ENCODE measurements at regions not wholly inside any gene's neighbourhood (a gene's known extent, or its start where the extent isn't known, plus 50 kb on each side); places are given as distances from the start of the nearest gene placed in this dataset.

DNA sequence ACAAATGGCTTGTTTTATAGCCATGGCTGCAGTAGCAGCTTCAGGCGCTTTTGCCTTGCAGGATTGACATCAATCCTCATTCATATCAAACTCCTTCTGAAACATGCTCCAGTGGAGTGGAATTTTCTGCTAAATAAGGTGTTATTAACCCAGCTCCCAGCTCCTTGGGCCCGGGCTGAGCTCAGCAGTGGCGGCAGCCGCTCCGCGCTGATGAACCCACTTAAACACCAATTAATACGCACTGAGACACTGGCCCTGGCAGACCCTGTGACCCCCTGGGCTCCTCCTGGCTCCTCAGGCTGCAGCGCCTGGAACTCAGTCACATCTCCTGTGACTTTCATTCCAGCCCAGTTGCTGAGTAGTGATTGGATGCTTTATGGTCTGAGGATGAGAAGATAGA, 137.4 kb upstream of the GRIK3 start:
- TF ChIP-seq, protein P1, sequence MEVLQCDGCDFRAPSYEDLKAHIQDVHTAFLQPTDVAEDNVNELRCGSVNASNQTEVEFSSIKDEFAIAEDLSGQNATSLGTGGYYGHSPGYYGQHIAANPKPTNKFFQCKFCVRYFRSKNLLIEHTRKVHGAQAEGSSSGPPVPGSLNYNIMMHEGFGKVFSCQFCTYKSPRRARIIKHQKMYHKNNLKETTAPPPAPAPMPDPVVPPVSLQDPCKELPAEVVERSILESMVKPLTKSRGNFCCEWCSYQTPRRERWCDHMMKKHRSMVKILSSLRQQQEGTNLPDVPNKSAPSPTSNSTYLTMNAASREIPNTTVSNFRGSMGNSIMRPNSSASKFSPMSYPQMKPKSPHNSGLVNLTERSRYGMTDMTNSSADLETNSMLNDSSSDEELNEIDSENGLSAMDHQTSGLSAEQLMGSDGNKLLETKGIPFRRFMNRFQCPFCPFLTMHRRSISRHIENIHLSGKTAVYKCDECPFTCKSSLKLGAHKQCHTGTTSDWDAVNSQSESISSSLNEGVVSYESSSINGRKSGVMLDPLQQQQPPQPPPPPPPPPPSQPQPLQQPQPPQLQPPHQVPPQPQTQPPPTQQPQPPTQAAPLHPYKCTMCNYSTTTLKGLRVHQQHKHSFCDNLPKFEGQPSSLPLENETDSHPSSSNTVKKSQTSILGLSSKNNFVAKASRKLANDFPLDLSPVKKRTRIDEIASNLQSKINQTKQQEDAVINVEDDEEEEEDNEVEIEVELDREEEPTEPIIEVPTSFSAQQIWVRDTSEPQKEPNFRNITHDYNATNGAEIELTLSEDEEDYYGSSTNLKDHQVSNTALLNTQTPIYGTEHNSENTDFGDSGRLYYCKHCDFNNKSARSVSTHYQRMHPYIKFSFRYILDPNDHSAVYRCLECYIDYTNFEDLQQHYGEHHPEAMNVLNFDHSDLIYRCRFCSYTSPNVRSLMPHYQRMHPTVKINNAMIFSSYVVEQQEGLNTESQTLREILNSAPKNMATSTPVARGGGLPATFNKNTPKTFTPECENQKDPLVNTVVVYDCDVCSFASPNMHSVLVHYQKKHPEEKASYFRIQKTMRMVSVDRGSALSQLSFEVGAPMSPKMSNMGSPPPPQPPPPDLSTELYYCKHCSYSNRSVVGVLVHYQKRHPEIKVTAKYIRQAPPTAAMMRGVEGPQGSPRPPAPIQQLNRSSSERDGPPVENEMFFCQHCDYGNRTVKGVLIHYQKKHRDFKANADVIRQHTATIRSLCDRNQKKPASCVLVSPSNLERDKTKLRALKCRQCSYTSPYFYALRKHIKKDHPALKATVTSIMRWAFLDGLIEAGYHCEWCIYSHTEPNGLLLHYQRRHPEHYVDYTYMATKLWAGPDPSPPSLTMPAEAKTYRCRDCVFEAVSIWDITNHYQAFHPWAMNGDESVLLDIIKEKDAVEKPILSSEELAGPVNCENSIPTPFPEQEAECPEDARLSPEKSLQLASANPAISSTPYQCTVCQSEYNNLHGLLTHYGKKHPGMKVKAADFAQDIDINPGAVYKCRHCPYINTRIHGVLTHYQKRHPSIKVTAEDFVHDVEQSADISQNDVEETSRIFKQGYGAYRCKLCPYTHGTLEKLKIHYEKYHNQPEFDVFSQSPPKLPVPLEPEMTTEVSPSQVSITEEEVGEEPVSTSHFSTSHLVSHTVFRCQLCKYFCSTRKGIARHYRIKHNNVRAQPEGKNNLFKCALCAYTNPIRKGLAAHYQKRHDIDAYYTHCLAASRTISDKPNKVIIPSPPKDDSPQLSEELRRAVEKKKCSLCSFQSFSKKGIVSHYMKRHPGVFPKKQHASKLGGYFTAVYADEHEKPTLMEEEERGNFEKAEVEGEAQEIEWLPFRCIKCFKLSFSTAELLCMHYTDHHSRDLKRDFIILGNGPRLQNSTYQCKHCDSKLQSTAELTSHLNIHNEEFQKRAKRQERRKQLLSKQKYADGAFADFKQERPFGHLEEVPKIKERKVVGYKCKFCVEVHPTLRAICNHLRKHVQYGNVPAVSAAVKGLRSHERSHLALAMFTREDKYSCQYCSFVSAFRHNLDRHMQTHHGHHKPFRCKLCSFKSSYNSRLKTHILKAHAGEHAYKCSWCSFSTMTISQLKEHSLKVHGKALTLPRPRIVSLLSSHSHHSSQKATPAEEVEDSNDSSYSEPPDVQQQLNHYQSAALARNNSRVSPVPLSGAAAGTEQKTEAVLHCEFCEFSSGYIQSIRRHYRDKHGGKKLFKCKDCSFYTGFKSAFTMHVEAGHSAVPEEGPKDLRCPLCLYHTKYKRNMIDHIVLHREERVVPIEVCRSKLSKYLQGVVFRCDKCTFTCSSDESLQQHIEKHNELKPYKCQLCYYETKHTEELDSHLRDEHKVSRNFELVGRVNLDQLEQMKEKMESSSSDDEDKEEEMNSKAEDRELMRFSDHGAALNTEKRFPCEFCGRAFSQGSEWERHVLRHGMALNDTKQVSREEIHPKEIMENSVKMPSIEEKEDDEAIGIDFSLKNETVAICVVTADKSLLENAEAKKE (CRISPR knock-in tag; IDR thresholded peaks at IDR 0.05) = no peak
- TF ChIP-seq ZNF331 (CRISPR knock-in tag; IDR thresholded peaks at IDR 0.05; ENCODE audit: low read depth) (no peak), CTCF (conservative IDR thresholded peaks at IDR 0.05; ENCODE audit: low read depth in 2 of 2) (no peak), CREB1 (CRISPR knock-in tag; IDR thresholded peaks at IDR 0.05; ENCODE audit: low read depth) (no peak), STAT1 (IDR thresholded peaks at IDR 0.05; ENCODE audit: unreplicated experiment) (no peak), POLR2AphosphoS5 (IDR thresholded peaks at IDR 0.05; ENCODE audit: low read depth) (no peak), EZH2 (IDR thresholded peaks at IDR 0.05; ENCODE audit: low read depth, unreplicated experiment) (no peak)
- Histone ChIP-seq H3K4me3 (no peak overlapping the region), H3K27me3 (ENCODE audit: insufficient read depth) (no peaks in the 10 kb centered on the region), H4K20me1 (replicated peaks; ENCODE audit: insufficient read depth) (no peaks in the 10 kb centered on the region), H2AFZ (peak overlapping the region; percentile 28; the same call in 1 of the 2 replicates), H3F3A (replicated peaks; ENCODE audit: low read depth) (no peaks in the 10 kb centered on the region), H3K27ac (ENCODE audit: low read depth) (no peak overlapping the region), H3K4me1 (ENCODE audit: insufficient read depth) (no peaks in the 10 kb centered on the region), H3K4me2 (no peak overlapping the region), H3K79me2 (replicated peaks; ENCODE audit: insufficient read depth) (no peaks in the 10 kb centered on the region), H3K9me2 (ENCODE audit: insufficient read depth) (0 out of 2 replicates have a peak, but pooled peaks cover 4% of the 10 kb centered on the region), H3K36me3 (ENCODE audit: insufficient read depth) (no peaks in the 10 kb centered on the region)
- Mint-ChIP-seq H3K36me3 (ENCODE audit: low read depth) (no peaks in the 10 kb centered on the region), H3K9me3 (no peaks in the 10 kb centered on the region), H3K27ac (no peak overlapping the region), H3K27me3 (ENCODE audit: insufficient read depth, low read depth, poor library complexity) (peaks cover 2% of the 10 kb centered on the region), H3K4me1 (peaks cover 12% of the 10 kb centered on the region; the same call in 2 of the 3 replicates), H3K4me3 (no peak overlapping the region)
- ATAC-seq (no peak), DNase-seq (ENCODE audit: low spot score) (no peak)
